Esophagus mucosa (tissue), 1 donor: ENCODE measurements at regions not wholly inside any gene's neighbourhood (a gene's known extent, or its start where the extent isn't known, plus 50 kb on each side); places are given as distances from the start of the nearest gene placed in this dataset.
A peak's percentile ranks its signal among the peaks of the same experiment; 100 is the strongest.

Source experiments
- ATAC-seq: fragments of 200-7000 bp; cut with Tn5 transposase; one replicate; pipeline ENCODE4 v1.9.1; 2020
- donor health status: DM: yes; HTN: yes; CAD: no.

- ATAC-seq: peak; percentile 74
These were observed 49.9 kb upstream of the SLIT3 start for GRCh38 chr5:169350759-169351240.
